GM19239 (cell line): ENCODE measurements at regions not wholly inside any gene's neighbourhood (a gene's known extent, or its start where the extent isn't known, plus 50 kb on each side); places are given as distances from the start of the nearest gene placed in this dataset.

Experiments
- DNase-seq: peaks from one replicate; pipeline ENCODE4 v3.0.0; 2011; ENCODE audit warnings: low spot score; ENCODE audit not compliant: insufficient read length
- FAIRE-seq: peaks from 2 replicates; lab custom pipeline; 2011; peaks lifted over from hg19 to GRCh38; lab: Jason Lieb, UNC

- no peak for DNase-seq
- FAIRE-seq, result no peak
These were observed 151.6 kb upstream of the UBE2E2 start for GRCh38 chr3:23051240-23052140.

- DNase-seq, result no peak
These were observed 150.9 kb upstream of the UBE2E2 start for GRCh38 chr3:23052208-23052607.

GRCh38 chr3:23052620-23053019 lies 150.5 kb upstream of the UBE2E2 start:
- DNase-seq (no peak), FAIRE-seq (no peak)

More at GRCh38 chr3:23052208-23052607, 150.9 kb upstream of the UBE2E2 start:
- FAIRE-seq, result no peak

- DNase-seq (no peak), FAIRE-seq (no peak)
These were observed 147.3 kb upstream of the UBE2E2 start for GRCh38 chr3:23055733-23056376.

DNA sequence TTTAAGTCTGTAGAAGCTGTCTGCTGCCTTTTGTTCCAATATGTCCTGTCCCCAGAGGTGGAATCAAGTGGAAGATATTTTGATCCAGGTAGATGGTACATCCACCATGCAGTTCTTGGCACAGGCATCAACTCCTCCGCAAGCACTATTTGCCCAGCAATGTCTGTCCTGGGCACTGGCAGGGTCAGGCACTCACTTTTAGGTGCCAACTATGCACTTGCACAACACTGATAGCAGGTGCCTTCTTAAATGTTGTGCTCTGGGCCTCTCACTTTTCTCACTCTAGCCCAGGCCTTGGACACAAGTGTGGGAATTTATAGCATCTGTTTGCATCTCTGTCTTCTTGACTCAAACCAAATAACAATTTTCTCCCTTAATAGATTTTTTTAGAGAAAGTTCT lies 140.5 kb upstream of the UBE2E2 start:
- DNase-seq, result no peak
- no peak for FAIRE-seq

DNA sequence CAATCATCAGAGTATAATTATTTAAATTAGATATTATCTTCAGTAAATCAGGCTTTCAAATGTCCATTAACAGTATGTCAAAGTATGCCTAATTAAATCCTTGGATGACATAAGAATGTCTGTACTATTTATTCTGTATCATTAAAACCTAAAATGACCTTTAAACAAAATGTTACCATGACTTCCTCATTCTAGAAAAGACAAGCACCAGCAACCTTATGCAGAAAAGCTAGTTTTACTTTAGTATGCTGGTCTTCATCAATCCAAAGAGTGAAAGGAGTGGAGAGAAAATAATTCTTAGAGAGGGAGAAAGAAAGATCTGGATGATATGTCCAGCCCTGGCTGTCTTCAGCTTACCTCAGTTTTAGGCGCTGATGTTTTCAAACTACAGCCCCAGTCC lies 140.1 kb upstream of the UBE2E2 start:
- FAIRE-seq (no peak), DNase-seq (no peak)

GRCh38 chr3:23067116-23067515 lies 136.0 kb upstream of the UBE2E2 start:
- DNase-seq (no peak), FAIRE-seq (peak; percentile 18)

GRCh38 chr3:23068016-23068728 lies 135.0 kb upstream of the UBE2E2 start:
- FAIRE-seq (peak; percentile 28), DNase-seq (no peak)

- FAIRE-seq, result no peak
These were observed 131.8 kb upstream of the UBE2E2 start for GRCh38 chr3:23071296-23071695.

GRCh38 chr3:23071758-23072157 lies 131.4 kb upstream of the UBE2E2 start:
- FAIRE-seq, result peak; percentile 86
- DNase-seq, result no peak

More at GRCh38 chr3:23071296-23071695, 131.8 kb upstream of the UBE2E2 start:
- no peak for DNase-seq

GRCh38 chr3:23072693-23073092 lies 130.4 kb upstream of the UBE2E2 start:
- no peak for FAIRE-seq
- DNase-seq, result no peak

DNA sequence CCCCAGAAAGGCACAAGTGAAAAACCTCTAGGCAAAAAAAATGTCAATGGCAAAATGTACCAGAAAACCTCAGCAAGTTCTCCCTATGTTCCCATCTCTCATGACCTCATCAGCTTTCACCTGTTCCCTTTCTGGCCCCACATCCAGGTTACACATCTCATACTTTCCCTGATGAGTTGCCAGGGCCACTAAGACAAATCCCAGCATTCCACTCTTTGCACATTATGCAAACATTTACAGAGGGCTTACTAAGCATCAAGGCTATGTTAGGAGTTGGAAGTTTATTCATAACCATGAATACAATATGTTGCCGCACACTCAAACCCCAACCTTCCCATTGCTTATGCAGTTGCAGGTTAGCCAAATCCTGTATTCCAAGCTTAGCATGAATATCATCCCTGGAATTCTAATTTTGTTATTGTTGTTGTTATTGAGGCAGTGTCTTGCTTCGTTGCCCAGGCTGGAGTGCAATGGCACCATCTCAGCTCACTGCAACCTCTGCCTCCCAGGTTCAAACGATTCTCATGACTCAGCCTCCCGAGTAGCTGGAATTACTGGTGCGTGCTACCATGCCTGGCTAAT lies 129.3 kb upstream of the UBE2E2 start:
- DNase-seq (no peak), FAIRE-seq (no peak)

DNA sequence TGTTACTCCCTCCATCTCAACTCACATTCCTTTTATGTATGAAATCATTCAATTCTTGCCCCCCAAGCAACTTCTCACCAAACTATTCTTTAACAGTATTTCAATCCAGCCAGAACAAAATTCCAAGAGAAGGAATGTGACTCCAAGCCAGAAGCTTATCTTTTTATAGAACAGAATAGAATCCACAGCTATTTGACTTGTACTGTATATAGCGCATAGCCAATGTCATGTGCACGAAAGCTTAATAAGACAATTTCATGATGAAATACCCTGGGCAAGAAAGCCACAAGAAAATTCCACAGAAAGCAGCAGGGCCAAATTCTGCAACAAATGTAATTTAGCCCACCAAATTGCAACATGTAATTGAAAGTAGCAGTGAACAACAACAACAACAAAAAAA lies 127.6 kb upstream of the UBE2E2 start:
- FAIRE-seq, result no peak
- DNase-seq, result no peak

DNA sequence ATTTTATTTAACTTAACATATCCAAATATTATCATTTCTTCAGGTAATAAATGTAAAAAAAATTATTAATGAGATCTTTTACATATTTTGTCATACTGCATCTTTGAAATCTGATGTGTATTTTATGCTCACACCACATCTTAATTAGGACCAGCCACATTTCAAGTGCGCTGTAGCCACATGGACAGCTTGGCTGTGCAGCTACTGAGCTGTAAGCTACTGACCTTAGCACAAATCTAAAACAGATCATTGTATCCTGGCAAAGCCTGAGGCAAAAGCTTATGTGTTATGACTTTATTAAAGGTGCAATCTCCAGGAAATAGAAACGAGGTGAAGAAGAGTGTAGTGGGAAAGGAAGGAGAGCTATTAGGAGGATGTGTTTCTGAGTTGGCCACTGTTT lies 126.7 kb upstream of the UBE2E2 start:
- no peak for DNase-seq
- FAIRE-seq, result no peak

DNA sequence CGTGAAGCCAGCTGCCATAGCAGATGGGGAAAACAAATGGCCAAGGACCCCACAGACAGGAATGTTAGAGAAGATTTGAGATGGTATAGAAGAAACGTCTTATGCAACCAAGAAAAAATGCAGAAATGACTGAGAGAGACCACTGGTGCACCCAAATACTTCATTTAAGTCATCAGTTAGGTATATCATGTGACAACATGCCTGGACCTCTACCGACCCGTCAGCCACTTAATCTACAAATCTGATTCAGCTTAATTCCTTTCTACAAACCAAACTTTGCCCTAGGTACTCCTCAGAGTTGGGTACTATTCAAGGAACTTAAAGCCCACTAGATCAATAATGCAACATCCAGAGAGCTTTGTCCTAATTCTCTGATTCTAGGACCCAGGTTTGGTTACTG lies 126.0 kb upstream of the UBE2E2 start:
- no peak for FAIRE-seq
- no peak for DNase-seq

DNA sequence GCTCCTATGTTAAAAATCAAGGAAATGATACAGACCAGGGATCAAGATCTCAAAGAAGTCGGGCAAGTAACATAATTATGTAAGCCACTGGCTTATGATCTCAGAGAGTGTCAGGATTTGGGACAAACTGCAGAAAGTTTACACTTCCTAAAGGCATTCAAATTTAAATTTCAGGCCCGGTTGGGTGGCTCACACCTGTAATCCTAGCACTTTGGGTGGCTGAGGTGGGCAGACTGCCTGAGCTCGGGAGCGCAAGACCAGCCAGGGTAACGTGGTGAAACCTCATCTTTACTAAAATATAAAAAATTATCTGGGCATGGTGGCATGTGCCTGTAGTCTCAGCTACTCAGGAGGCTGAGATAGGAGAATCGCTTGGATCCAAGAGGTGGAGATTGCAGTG lies 124.4 kb upstream of the UBE2E2 start:
- DNase-seq (no peak), FAIRE-seq (no peak)

DNA sequence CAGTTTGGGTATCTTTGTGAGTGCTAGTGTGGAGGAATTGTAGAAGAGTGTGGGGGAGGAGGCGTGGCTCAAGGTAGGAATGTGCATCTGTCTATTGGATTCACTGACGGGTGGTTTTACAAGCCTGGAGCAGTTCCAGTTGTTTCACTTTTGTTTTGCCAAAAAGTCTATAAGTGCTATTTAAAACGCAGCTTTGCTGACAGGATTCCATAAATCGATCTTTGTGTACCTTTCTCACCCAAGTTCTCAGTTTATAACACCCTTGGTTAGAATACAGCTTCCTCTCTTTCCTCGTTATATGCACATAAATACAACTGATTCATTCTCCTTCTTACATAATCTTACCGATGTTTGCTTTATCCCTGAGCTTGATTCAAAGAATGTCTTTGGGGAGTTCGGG lies 123.2 kb upstream of the UBE2E2 start:
- no peak for FAIRE-seq
- no peak for DNase-seq

DNA sequence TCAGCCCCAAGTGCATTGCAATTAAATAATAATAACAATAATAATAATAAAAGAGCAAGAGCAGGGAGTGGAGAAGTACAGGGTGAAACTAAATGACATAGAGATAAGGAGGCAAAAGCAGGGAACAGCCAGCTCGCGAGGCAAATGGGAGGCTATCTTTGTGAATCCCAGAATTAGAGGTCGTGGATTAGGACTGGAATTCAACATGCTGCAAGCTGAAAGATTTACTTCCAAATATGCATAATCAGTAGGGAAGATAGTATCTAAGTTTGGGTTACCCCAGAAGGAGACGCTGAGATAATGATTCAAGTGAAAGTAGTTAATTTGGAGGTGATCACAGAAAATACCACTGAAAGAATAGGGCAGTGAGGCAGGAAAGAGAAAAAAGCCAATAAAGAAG lies 119.4 kb upstream of the UBE2E2 start:
- FAIRE-seq (no peak), DNase-seq (no peak)

- DNase-seq (no peak), FAIRE-seq (no peak)
These were observed 118.8 kb upstream of the UBE2E2 start for GRCh38 chr3:23084367-23084766.

DNA sequence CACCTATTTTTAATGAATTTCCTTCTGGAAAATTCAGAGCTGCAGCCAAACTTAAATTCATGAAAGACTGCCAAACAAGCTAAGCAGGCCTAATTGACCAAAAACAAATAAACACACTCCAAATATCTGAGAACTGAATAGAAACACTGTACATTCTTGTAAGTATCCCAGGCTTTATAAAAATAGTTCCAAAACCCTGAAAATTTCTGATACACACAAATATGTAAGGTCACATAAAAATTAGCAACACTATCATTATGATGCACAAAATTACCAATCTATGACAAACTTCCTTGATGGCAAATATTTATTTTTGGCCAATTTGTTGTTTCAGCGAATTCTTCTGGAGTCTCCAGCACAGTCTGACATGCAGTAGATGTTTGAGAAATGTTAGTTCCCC lies 117.9 kb upstream of the UBE2E2 start:
- FAIRE-seq (no peak), DNase-seq (no peak)

- DNase-seq, result no peak
- FAIRE-seq, result no peak
These were observed 116.8 kb upstream of the UBE2E2 start for GRCh38 chr3:23086331-23086730.
